ENCODE measurements at regions not wholly inside any gene's neighbourhood (a gene's known extent, or its start where the extent isn't known, plus 50 kb on each side); places are given as distances from the start of the nearest gene placed in this dataset.

GRCh38 chr7:13198727-13199126 lies 511.3 kb downstream of the ARL4A start:
- WGBS, 5 donors: 55 to 68% (median 62%) methylated on average over 2 of the region's 2 CpGs
- no peaks in the 10 kb centered on the region for H3K27me3 ChIP-seq
- TF ChIP-seq EP300 (IDR thresholded peaks at IDR 0.05) (no peak), POLR2A (IDR thresholded peaks at IDR 0.05) (no peak), POLR2AphosphoS5 (IDR thresholded peaks at IDR 0.05) (no peak), CTCF (IDR thresholded peaks at IDR 0.05) (no peak)
- H3K4me1 ChIP-seq: no peaks in the 10 kb centered on the region
- H3K9me3 ChIP-seq: no peaks in the 10 kb centered on the region
- H3K27ac ChIP-seq: no peak overlapping the region
- H3K4me3 ChIP-seq: no peak overlapping the region
- no peaks in the 10 kb centered on the region for H3K36me3 ChIP-seq
- intact Hi-C loops (cut with DNase I; ENCODE audit: low total_unique reads): no loop called here
- no peak for DNase-seq

GRCh38 chr7:13201628-13202027 lies 514.2 kb downstream of the ARL4A start:
- H3K27ac ChIP-seq: no peak overlapping the region
- H3K27me3 ChIP-seq: no peaks in the 10 kb centered on the region
- no peaks in the 10 kb centered on the region for H3K4me1 ChIP-seq
- TF ChIP-seq POLR2A (IDR thresholded peaks at IDR 0.05) (no peak), POLR2AphosphoS5 (IDR thresholded peaks at IDR 0.05) (no peak), EP300 (IDR thresholded peaks at IDR 0.05) (no peak), CTCF (IDR thresholded peaks at IDR 0.05) (no peak)
- DNase-seq: no peak
- intact Hi-C loops (cut with DNase I; ENCODE audit: low total_unique reads): no loop called here
- WGBS, 5 donors: 60 to 76% (median 66%) methylated on average over 1 of the region's 1 CpG
- no peaks in the 10 kb centered on the region for H3K9me3 ChIP-seq
- H3K4me3 ChIP-seq: no peak overlapping the region
- no peaks in the 10 kb centered on the region for H3K36me3 ChIP-seq

GRCh38 chr7:13217768-13218167 lies 530.3 kb downstream of the ARL4A start:
- intact Hi-C loops (cut with DNase I; ENCODE audit: low total_unique reads): no loop called here
- no peaks in the 10 kb centered on the region for H3K36me3 ChIP-seq
- H3K4me3 ChIP-seq: no peak overlapping the region
- no peak overlapping the region for H3K27ac ChIP-seq
- peaks cover 0 to 10% (median 0%) of the 10 kb centered on the region in 4 donors for H3K4me1 ChIP-seq
- TF ChIP-seq EP300 (IDR thresholded peaks at IDR 0.05): no peak
- no peak for TF ChIP-seq POLR2A (IDR thresholded peaks at IDR 0.05)
- no peak for TF ChIP-seq POLR2AphosphoS5 (IDR thresholded peaks at IDR 0.05)
- TF ChIP-seq CTCF (IDR thresholded peaks at IDR 0.05): no peak
- no peaks in the 10 kb centered on the region for H3K9me3 ChIP-seq
- H3K27me3 ChIP-seq: no peaks in the 10 kb centered on the region
- 31 to 52% (median 41%) methylated on average over 1 of the region's 1 CpG for WGBS, 5 donors
- DNase-seq: peak in 1 of 2 donors; percentile 15

DNA sequence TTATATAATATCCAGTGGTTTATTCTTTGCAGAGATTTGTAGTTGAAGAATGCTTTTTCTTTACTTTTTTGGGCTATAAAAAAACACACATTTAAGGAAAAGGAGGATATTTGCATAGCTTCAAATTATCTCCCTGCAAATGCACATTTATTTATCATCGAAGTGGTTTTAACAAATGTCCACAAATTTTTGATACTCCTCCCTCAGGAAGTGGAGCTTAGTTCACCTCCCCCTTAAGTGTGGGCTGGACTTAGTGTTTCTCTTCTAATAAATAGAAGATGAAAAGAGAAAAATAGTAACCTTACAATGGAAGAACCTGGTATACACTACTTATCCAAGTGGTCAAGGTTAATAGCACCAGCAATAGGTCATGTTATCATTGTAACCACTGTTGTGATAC lies 537.6 kb downstream of the ARL4A start:
- Histone ChIP-seq H3K27me3 (no peaks in the 10 kb centered on the region), H3K4me3 (no peak overlapping the region), H3K36me3 (no peaks in the 10 kb centered on the region), H3K9me3 (no peaks in the 10 kb centered on the region), H3K4me1 (no peaks in the 10 kb centered on the region), H3K27ac (no peak overlapping the region)
- TF ChIP-seq EP300 (IDR thresholded peaks at IDR 0.05) (no peak), CTCF (IDR thresholded peaks at IDR 0.05) (no peak), POLR2AphosphoS5 (IDR thresholded peaks at IDR 0.05) (no peak), POLR2A (IDR thresholded peaks at IDR 0.05) (no peak)
- intact Hi-C loops (cut with DNase I; ENCODE audit: low total_unique reads): no loop called here
- no peak for DNase-seq
- WGBS, 5 donors: 42 to 78% (median 53%) methylated on average over 1 of the region's 1 CpG

Data from stomach (tissue), 8 donors.